Suppressor macrophage treated with lipopolysaccharide for 4 hours (primary cell): ENCODE measurements at regions not wholly inside any gene's neighbourhood (a gene's known extent, or its start where the extent isn't known, plus 50 kb on each side); places are given as distances from the start of the nearest gene placed in this dataset.

Source experiments
- DNase-seq: peaks from one replicate; pipeline ENCODE4 v3.0.0-alpha.2; 2020

GRCh38 chr2:16059393-16060016 is 119.2 kb downstream of the MYCN start:
- DNase-seq = no peak

GRCh38 chr2:16058747-16059358 is 118.5 kb downstream of the MYCN start:
- no peak for DNase-seq

- no peak for DNase-seq
These were observed 117.9 kb downstream of the MYCN start for GRCh38 chr2:16058256-16058655.

DNA sequence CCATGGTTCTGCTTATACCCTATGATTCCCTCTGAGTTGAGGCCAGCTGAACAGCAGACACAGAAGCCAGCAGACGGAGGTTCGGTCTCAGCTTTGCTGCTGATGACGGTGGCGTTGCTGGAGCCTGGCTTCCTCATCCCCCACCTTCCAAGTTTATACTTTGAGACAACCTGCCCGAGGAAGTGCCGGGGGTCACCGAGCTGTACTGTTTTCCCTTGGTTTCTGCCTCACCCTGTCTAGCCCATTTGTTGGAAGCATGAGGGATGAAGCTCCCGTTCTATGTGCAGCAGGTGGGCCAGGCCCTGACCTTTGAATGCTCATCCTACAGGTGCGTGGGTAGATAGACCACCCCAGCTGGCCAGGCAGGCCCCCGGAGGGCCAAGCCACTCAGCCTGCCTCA is 117.3 kb downstream of the MYCN start:
- no peak for DNase-seq

DNA sequence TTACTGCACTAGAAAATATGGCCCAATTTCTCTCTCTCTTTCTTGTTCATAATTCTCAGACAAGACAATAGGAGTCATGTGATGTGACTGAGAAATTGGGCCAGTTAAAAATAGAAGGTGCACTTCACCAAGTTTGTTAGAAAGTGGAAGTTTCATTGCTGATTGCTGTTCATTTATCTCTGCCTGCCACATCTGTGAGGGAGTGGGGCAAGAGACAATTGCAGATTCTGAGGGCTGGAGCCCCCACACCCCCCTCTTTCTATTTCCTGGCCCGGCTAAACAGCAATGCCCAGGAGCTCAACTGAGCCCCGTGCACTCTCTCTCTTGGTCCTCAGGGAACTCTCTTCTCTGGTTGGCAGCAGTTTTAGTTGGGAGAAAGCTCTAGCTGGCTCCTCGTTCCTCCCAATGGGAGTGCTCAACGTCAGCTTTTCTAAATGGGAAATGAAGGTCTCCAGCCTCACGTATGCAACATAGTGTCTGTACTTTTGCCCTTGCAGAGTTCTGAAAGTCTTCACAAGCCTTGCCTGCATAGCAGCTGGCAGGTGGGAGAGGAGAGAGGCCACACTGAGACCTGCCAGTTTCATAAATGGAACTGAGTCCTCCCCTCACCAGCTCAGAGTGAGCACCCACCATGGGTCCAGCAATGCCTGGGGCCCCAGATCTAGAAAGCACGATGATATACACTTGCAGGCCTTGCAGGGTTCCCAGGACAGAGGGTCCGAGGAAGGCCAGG is 115.7 kb downstream of the MYCN start:
- DNase-seq = peak; percentile 33

DNA sequence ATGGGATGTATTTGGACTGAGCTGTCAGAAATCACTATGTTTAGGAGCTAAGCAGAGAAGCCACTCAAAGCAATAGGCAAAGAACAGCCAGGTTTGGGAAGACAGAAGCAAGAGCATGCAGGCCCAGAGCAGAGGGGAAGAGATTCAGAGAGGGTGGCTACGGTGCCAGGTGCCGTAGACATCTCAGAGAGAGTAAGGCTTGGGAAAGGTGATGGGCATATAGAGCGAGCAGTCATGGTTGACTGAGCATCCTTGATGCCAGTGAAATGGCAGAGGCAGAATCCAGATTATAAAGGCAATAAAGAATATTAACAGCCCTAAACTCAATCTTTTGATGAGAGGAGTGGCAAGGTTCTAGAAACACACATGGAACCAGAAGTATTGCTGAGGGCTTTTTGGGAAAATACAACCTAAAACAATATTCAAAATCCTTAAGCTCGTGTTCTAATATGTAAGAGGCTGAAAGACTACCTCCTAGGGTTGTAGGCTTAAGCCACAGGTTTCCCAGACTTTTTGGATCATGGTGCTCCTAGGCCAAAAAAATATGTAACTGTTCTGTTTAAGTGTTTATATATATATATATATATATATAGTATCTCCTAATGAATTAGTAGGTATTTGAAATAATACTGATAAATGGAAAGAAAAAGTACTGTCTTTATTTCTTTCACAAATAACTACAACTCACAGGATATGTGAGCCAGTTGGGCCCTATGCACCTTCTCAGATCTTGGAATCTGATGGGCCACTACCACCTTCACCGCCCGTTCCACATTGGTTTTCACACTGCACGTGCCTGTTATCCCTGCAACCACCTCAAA is 113.3 kb downstream of the MYCN start:
- DNase-seq = no peak

- DNase-seq = peak; percentile 9
These were observed 112.3 kb downstream of the MYCN start for GRCh38 chr2:16052571-16053052.

GRCh38 chr2:16051841-16052564 is 111.7 kb downstream of the MYCN start:
- DNase-seq = no peak

DNA sequence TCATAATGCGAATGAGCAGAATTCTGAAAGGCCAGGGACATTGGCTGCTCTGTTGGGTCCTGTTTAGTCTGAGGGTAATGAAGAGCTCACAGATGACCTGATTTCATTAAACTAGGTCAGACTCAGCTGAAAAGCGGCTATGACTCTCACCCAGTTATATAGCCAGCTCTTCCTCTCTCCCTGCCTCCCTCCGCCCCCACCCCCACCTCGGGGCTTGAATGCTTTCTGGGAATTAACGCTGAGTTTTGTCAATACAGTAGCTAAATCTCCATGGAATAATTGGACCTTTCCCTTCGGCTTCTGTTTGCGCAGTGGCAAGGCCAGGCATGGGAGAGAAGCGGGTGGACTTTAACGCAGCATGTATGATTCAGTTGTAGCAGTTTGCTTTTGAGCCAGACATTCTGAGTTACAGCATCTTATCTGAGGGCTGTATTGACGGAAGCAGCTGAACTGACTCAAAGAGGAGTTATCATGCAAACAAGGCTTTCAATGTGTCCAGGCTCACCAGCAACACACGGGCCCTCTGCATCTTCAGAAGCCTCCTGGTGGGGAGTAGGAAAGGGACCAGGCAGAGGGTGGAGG is 110.6 kb downstream of the MYCN start:
- DNase-seq = no peak

DNA sequence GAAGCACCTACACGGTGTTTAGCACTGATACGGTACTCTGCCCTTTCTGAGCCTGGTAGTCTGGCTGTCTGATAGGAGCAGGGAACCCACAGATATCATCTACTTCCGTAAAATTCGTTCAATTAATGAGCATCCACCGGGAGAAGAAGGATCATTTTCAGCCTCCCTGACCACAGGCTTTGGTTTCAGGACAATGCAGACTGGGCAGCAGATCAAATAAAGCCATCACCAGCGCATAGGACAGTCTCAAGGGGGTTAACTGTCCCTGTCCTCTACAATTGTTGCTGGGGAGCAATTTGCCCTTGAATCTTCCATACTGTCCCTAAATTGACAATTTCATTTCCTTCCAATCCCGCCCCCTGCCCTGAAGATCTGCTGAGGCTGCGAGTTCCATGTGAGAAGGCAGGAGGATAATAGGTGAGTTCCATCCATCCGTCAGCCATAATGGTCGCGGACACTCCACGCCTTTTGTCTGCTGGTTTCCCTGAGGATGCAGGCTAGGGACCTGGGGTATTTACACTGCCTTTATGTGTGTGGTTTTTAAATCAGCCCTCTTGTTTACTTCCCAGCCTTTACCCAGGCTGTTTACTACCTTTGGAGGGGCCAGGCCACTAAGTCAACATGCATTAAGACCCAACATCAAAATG is 110.0 kb downstream of the MYCN start:
- no peak for DNase-seq

DNA sequence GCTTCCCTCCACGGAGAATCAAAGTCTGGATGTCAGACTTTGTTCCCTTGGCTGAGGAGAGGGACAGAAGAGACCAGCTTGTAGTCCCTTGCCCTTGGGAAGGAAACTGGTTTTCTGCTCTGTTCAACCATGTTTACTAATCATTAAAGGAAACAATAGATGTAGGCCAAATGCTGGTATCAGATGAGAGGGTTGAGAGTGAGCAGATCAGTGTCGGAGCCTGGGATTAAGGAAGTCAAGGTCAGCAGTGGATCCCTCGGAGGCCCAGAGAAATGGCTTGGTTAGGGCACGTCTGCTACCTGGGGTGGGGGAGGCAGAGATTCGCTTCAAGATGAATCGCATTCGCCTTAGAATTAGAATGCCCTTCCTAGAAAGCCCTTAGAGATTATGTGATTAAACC is 109.1 kb downstream of the MYCN start:
- DNase-seq = no peak

- no peak for DNase-seq
These were observed 108.1 kb downstream of the MYCN start for GRCh38 chr2:16048466-16048865.

DNA sequence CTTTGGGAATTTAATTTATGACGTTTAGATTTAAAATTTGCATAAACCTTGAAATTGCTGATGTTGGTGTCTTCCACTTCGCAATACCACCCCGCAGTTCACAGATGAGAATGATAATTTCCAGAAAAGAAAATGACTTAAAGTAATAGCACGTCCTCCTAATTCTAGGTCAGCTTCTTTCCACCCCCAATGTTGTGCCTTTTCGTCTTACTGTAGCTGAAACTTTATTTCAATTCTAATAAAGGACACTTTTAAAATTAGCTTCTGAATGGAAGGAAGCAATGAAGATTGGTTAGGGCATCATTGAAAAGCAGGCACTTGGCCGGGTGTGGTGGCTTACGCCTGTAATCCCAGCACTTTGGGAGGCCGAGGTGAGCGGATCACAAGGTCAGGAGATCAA is 107.4 kb downstream of the MYCN start:
- no peak for DNase-seq

GRCh38 chr2:16046649-16047048 is 106.3 kb downstream of the MYCN start:
- no peak for DNase-seq

GRCh38 chr2:16045653-16046352 is 105.5 kb downstream of the MYCN start:
- DNase-seq = no peak

DNA sequence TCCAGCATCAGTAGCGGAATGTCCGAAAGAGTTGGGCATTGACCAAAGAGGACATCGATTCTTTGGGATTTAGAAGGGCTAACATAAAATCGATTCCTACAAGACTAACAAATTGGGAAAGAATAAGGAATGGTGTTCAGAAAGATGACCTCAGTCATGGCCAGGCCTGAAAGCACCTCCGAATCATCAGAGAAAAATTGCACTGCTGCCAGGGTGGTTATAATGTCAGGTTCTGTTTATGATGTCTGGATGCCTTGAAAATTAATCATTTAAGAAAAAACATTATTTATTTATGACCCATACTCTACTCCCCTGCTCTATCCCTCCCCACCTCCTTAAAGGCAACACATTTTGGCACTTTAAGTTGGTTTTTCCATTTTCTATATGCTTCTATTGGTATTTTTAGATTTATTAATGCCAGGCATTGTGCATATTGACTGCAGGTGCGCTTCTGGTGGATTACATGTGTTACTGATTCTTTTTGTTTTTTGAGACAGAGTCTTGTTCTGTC is 104.7 kb downstream of the MYCN start:
- DNase-seq = no peak

DNA sequence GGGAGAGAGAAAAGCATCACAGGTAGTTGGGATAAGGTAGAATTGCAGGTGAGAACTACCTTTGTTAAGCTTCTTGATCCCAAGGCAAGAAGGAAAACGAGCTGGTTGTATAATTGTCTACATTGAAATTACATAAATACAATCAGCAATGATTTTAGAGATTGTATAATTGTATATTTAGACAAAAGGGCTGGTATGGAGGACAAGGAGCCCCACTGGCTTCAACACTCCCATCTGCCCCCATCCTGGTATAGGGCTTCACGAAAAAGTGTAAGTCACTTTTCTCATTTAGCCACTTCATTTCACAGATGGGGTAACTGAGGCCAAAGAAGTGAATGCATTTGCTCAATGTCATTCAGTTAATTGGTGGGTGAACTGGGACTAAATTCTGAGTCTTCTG is 103.3 kb downstream of the MYCN start:
- DNase-seq = no peak

GRCh38 chr2:16043192-16043591 is 102.8 kb downstream of the MYCN start:
- DNase-seq = no peak

DNA sequence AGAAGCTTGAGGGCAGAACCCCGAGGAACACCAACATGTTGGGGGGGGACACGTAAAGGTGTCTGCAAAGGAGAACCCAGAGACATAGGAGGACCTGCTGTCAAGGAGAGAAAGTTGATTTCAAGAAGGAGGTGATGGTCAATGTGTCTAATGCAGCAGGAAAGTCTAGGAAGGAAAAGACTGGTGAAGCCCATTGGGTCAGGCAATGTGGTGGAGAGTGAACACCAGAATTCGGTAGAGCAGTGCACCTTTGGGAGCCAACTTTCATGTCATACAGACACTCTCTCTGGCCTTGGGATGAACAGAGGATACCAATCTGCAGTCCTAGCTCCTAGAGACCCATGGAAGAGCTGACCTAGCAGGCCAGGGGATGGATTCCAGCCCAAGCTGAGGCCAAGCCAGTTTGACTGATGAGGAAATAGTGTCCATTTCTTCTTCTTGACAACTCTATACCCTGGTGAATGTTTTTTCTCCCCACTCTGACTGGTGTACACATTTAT is 101.9 kb downstream of the MYCN start:
- DNase-seq = no peak

DNA sequence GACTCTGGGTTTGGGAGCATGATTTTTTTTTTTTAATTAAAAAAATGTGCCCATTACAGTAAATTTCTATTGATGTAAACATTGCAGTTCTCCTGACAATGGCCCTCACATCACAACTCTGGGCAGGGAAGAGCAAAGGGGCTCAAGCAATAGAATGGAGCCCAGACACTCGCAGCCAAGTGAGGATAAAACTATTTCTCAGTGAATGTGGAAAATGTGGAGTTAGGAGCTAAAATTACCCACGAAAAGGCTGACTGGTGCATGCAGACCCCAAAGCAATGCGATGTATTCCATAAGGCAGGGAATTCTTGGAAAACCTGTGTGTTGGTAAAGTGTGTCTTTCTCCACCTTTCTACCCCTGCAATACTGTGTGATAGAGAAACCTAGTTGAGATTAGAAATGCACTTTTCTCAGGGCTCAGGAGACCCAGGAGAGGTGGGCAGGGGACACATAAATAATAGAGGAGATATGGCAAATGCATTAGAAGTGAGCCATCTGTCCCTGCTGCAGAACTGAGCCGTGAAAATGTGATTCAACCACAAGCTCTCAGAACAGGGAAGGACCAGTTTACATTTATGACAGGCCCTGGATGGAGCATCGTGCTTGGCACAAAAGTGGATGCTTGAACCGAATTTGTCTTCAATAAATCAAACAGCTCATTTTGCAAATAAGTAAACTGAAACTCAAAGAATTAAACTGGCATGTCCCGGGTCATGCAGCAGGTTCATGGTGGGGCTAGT is 100.1 kb downstream of the MYCN start:
- DNase-seq = no peak
